HG03469 (cell line): ENCODE measurements at regions not wholly inside any gene's neighbourhood (a gene's known extent, or its start where the extent isn't known, plus 50 kb on each side); places are given as distances from the start of the nearest gene placed in this dataset.
"Not testable (repeated sequence)": the region's sequence is repeated elsewhere in the genome, so short reads cannot be mapped to it uniquely, and the experiment has no call there.

Source experiments
- ATAC-seq: cut with Tn5 transposase; IDR thresholded peaks from one replicate; pipeline ENCODE4 v1.9.1; 2021; ENCODE audit warnings: mild to moderate bottlenecking, moderate library complexity, moderate number of reproducible peaks; ENCODE audit not compliant: unreplicated experiment

GRCh38 chr2:216776066-216776850, 80.9 kb upstream of the IGFBP5 start:
- no peak for ATAC-seq

DNA sequence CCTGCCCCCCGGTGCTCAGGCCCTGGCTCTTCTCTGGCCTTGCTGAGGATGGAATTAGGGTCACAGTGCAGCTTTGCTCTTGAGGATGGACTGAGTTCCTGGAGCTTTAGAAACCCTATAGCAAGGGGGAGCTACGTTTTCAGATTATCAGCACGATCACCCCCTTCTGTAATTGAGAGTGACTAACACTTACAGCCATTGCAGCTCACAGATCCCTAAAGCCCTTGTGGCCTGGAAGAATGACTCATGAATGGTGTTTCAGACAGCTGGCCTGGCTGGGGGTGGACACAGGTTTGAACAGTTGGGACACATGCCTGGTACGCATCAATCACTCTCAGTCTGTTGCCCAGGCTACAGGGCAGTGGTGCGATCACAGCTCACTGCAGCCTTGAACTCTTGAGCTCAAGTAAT, 79.7 kb upstream of the IGFBP5 start:
- ATAC-seq, result no peak

DNA sequence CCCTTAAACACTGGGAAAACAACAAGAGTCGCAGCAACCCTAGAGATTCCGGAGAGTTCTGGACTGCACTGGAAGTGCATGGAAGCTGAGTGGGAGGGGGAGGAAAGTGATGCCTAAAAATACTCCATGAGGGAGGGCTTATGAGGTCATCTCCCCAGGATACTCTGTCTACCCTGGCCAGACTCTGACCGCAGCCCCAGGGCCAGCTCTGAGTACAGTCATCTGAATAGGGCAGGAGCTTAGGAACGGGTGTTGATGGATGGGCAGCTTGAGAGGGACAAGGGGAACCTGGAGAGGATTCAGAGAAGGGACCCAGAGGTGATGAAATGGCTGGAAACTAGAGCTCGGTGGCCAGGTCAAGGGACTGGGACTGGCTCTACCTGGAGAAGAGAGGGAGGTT, 79.3 kb upstream of the IGFBP5 start:
- no peak for ATAC-seq

DNA sequence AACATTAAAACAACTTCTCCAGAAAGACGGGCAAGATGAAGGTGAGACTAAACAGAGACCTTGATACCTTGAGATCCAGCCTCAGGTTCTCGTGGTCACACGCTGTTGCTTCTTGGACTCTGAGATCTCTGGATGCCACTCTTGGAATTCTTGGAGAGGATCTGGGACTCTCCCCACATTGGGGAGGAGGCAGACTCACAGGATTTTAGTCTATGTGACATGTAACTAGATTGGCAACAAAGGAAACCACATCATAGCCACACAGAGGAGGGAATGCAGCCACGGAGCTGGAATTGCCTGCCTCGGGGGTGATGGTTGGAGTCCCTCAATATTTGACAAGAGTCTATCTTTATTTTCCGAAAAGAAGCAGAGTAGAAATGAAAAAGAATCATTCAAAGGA, 78.8 kb upstream of the IGFBP5 start:
- ATAC-seq, result no peak

- no peak for ATAC-seq
These were observed 77.7 kb upstream of the IGFBP5 start for GRCh38 chr2:216773072-216773471.

GRCh38 chr2:216770717-216771116, 75.4 kb upstream of the IGFBP5 start:
- ATAC-seq, result no peak

- ATAC-seq, result no peak
These were observed 74.7 kb upstream of the IGFBP5 start for GRCh38 chr2:216770050-216770449.

DNA sequence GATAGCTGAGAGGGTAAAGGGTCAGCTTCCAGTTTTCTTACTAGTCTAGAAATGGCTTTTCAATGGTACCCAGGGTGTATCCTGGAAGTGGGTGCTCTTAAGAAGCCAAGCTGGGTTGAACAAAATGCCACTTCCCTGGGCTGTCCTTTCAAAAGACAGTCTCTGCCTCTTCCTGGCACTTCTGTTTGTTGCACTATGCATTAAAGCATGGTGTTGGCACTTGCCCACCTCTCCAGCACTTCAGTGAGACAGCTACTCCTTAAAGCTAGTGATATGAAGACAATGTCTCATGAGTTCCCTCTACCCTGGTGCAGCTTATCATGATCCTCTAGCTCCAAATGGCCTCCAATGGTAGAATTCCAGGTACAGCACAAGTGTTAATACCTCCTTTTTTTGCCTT, 74.3 kb upstream of the IGFBP5 start:
- no peak for ATAC-seq

- no peak for ATAC-seq
These were observed 73.6 kb upstream of the IGFBP5 start for GRCh38 chr2:216768908-216769411.

DNA sequence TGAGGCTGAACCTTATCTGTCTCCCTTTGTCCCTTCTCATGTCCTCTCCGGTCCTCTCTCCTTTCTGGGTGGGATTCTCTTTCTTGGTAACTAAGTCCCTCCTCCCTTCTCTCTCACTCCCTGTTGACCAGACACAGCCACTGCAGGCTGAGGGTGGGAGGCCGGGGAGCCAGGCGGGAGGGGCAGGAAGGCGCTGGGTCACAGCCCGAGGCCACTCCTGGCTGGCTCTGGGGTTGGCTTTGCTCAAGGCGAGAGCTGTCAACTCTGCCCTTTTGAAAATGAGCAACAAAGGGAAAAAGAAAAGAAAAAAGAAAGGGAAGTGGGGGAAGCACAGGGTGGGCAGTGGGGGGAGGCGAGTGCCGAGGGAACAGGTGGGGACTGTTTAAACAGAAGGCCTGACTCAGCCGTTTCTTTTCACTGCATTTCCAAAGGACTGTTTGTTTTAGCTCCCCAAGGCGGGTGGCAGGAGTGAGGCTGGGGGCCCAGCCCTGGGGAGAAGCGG, 70.5 kb upstream of the IGFBP5 start:
- no peak for ATAC-seq

- ATAC-seq, result no peak
These were observed 68.0 kb upstream of the IGFBP5 start for GRCh38 chr2:216763396-216763795.

DNA sequence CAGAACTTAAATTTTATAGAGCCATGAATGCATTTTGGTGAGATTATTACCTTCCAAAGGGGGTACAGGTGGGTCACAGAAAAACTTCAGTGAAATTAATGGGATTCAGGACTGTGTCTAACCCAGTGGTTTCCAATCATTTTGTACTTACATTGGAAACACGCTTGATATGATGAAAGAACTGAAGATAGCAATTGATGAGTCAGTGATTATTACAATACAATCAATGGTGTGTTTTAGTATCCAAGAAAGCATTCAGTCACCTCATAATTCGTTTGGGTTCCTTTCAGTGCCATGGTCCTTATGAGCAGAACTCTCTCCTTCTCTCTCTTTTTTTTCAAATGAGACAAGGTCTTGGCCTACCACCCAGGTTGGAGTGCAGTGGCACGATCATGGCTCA, 66.5 kb upstream of the IGFBP5 start:
- no peak for ATAC-seq

GRCh38 chr2:216761133-216761532, 65.8 kb upstream of the IGFBP5 start:
- ATAC-seq, result no peak

DNA sequence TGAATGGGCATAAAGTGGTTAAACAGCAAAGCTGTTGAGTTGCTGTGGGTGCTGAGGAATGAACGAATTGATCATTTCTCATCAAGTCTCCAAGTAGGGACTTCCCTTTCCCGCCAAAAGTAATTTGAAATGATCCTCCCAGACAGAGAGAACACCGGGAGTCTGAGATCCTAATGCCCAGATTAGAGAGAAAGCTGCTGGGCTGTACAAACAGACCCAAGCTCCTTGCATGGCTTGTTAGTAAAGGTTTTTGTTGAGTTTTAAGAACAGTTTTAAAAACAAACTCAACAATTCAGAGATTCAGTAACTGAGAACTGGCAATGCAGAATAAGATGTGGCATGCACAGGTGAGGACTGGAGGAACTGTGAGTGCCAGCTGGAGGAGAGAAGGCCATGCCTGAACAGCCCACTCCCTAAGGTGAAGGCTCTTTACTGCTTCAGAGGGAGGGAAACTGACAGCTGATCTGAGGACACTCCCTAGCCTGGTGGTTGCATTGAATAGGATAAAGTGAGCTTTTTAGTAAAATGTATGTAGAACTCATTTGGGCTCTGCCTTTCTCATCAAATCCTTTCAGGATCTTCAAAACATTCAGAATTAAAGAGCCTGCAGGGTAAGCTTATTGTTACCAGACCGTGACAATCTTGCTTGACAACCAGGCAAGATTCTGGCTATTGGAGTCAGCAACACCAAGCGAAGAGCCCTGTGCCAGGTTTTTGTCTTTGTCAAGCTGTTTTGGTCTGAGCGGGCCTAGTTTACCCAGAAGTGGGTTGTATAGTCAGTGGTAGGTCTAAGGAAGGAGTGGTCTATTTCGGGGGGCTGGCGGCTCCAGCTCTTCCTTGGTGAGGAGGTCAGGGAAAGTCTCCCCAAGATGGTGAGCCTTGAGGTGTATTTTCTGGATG, 63.2 kb upstream of the IGFBP5 start:
- ATAC-seq, result no peak

GRCh38 chr2:216757532-216757931, 62.2 kb upstream of the IGFBP5 start:
- ATAC-seq, result no peak

- no peak for ATAC-seq
These were observed 61.1 kb upstream of the IGFBP5 start for GRCh38 chr2:216756435-216756834.

- no peak for ATAC-seq
These were observed 59.5 kb upstream of the IGFBP5 start for GRCh38 chr2:216754812-216755211.

DNA sequence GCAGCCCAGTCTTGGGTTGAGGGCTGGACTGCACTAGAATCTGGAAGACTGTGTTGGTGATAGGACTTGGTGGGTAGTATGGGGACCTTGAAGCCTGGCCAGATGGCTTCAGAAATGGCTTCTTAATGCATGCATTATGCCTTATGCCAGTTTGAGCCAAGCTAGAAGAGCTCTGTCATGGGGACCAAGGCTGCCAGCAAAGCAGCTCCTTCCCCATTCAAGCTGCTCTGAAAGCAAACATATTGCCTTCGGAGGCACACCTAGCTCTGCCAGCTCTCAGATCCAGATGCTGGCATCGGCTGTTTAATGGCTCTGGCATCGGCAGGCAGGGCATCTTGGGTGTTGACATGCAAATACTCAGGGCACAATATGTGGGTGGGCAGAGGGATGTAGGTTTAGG, 59.0 kb upstream of the IGFBP5 start:
- no peak for ATAC-seq

DNA sequence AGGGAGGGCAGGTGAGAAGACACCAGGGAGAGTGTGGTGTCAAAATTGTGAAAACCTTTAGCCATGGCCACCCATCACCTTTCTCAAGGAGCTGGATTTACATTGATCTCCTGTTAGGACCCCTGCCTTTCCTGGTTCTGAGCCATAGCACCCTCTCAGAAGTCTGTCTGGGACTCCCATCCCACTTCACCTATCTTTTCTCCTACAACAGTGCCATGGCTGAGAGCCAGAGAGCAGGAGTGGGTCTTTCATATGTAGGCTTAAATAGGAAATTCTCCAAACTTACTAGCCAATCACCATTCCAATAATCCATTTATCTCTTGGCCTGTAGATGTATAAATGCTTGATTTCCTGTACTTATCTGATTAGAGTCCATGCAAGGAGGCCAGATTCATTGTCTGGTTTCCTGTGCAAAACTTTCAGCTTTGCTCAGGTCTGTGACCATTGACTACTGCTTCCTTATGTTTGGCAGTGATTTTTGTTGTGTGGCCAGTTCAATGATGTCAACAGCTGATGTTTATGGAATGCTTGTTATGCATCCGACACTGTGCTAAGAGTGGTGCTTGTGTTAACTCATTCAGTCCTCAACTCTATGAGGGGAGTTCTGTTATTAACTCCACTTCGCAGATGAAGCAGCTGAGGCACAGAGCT, 57.6 kb upstream of the IGFBP5 start:
- no peak for ATAC-seq

- ATAC-seq, result not testable (repeated sequence)
These were observed 55.4 kb upstream of the IGFBP5 start for GRCh38 chr2:216750750-216751149.

DNA sequence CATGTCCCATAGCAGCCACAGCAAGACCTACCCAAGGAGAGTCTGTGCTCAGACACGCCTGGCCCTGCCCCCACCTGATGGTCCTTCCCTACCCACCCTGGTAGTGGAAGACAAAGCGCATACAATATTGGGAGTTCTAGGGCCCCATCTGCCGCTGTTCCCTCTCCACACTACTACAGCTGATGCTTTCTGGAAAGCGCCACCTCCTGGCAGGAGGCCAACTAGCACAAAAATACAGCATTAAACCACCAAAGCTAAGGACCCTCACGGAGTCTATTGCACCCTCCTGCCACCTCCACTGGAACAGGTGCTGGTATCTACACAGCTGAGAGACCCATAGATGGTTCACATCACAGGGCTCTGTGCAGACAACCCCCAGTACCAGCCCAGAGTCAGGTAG, 50.9 kb upstream of the IGFBP5 start:
- not testable (repeated sequence) for ATAC-seq
